Fibroblast of gingiva (primary cell): ENCODE measurements at regions not wholly inside any gene's neighbourhood (a gene's known extent, or its start where the extent isn't known, plus 50 kb on each side); places are given as distances from the start of the nearest gene placed in this dataset.
"Not testable (repeated sequence)": the region's sequence is repeated elsewhere in the genome, so short reads cannot be mapped to it uniquely, and the experiment has no call there.

Source experiments
- DNase-seq: peaks from one replicate; pipeline ENCODE4 v3.0.0-alpha.2; 2011; ENCODE audit warnings: low read depth

GRCh38 chr12:131229426-131230339, 276.0 kb downstream of the ADGRD1 start:
- no peak for DNase-seq

- DNase-seq, result no peak
Measured at GRCh38 chr12:131230340-131231031, 276.8 kb downstream of the ADGRD1 start.

- DNase-seq, result no peak
Measured at GRCh38 chr12:131231032-131231980, 277.6 kb downstream of the ADGRD1 start.

- DNase-seq, result no peak
Measured at GRCh38 chr12:131232036-131232435, 278.3 kb downstream of the ADGRD1 start.

- not testable (repeated sequence) for DNase-seq
Measured at GRCh38 chr12:131232872-131233271, 279.2 kb downstream of the ADGRD1 start.

GRCh38 chr12:131233850-131234789, 280.4 kb downstream of the ADGRD1 start:
- DNase-seq, result not testable (repeated sequence)

- DNase-seq, result not testable (repeated sequence)
Measured at GRCh38 chr12:131234841-131235271, 281.1 kb downstream of the ADGRD1 start.

GRCh38 chr12:131235871-131236271, 282.2 kb downstream of the ADGRD1 start:
- DNase-seq, result no peak

GRCh38 chr12:131239384-131240094, 285.8 kb downstream of the ADGRD1 start:
- DNase-seq, result no peak

- no peak for DNase-seq
Measured at GRCh38 chr12:131241517-131241916, 287.8 kb downstream of the ADGRD1 start.

- DNase-seq, result no peak
Measured at GRCh38 chr12:131242741-131243496, 289.2 kb downstream of the ADGRD1 start.

- not testable (repeated sequence) for DNase-seq
Measured at GRCh38 chr12:131244157-131244688, 290.5 kb downstream of the ADGRD1 start.

GRCh38 chr12:131245161-131245560, 291.5 kb downstream of the ADGRD1 start:
- not testable (repeated sequence) for DNase-seq

GRCh38 chr12:131245564-131246355, 292.1 kb downstream of the ADGRD1 start:
- no peak for DNase-seq

- not testable (repeated sequence) for DNase-seq
Measured at GRCh38 chr12:131247026-131247725, 293.5 kb downstream of the ADGRD1 start.

- DNase-seq, result not testable (repeated sequence)
Measured at GRCh38 chr12:131247875-131248274, 294.2 kb downstream of the ADGRD1 start.

- no peak for DNase-seq
Measured at GRCh38 chr12:131249246-131250027, 295.7 kb downstream of the ADGRD1 start.
